HCT116 (cell line): ENCODE measurements at regions not wholly inside any gene's neighbourhood (a gene's known extent, or its start where the extent isn't known, plus 50 kb on each side); places are given as distances from the start of the nearest gene placed in this dataset.

ENCODE experiments used
- ATAC-seq: fragments of 200-7000 bp; cut with Tn5 transposase; 2 replicates; pipeline ENCODE4 v1.9.1; 2020; ENCODE audit warnings: mild to moderate bottlenecking, moderate library complexity
- BruUV-seq: library from RNA; stranded (reverse); fragments of 400-500 nt; replicated peaks from 2 replicates; lab custom pipeline; 2021; lab: Mats Ljungman, UMichigan
- CTCF ChIA-PET: fragments of 300-600 bp; sonication (Branson Sonifier 250); formaldehyde crosslinking; loops from one replicate; lab custom pipeline; 2021; ENCODE audit warnings: antibody characterized with exemption; lab: Charles Lee
- POLR2A ChIA-PET: fragments of 300-600, 350-600 bp; sonication (Branson Sonifier 250); formaldehyde crosslinking; loops from one replicate; lab custom pipeline; 2021; ENCODE audit warnings: antibody characterized with exemption; lab: Charles Lee
- RAD21 ChIA-PET, 2 experiments: fragments of 300-600 bp; sonication (Branson Sonifier 250); formaldehyde crosslinking; loops; one replicate each; lab custom pipeline; 2023; ENCODE audit warnings: low total read pairs in 2 of 2; ENCODE audit not compliant: uncharacterized antibody in 2 of 2, unreplicated experiment in 2 of 2, low non-redundant PET in 1 of 2; lab: Charles Lee
- DNase-seq: peaks from one replicate; pipeline ENCODE4 v3.0.0-alpha.2; 2010; ENCODE audit warnings: low read depth, low spot score
- H2AFZ ChIP-seq: fragments of 200-600 bp; shearing (Covaris generic), sonication (generic); 2 replicates; pipeline ENCODE4 v1.6.1; 2017; ENCODE audit warnings: low read depth, mixed run types, mixed read lengths, antibody characterized with exemption, low read length; ENCODE audit not compliant: poor library complexity, severe bottlenecking
- H3K27ac ChIP-seq: 2 replicates; pipeline ENCODE4 v1.5.1; 2012; ENCODE audit warnings: low read depth, low read length
- H3K27me3 ChIP-seq: fragments of 200-600 bp; sonication (generic); 2 replicates; pipeline ENCODE4 v1.6.1; 2016; ENCODE audit warnings: mixed run types, low read length, mixed read lengths; ENCODE audit not compliant: insufficient read depth
- H3K36me3 ChIP-seq, 2 experiments: fragments of 200-500 bp in 1 of 2; fragments of 200-600 bp in 1 of 2; sonication (Bioruptor generic) in 1 of 2; sonication (generic) in 1 of 2; 2 replicates each; pipeline versions ENCODE4 v1.5.1 to v1.6.1; 2014 to 2016; ENCODE audit warnings: low read length in 2 of 2, inconsistent platforms in 1 of 2, mixed read lengths in 1 of 2, mixed run types in 1 of 2; ENCODE audit not compliant: insufficient read depth in 2 of 2, control insufficient read depth in 1 of 2
- H3K4me1 ChIP-seq, 2 experiments: fragments of 200-600 bp in 1 of 2; sonication (generic) in 1 of 2; 2 replicates each; pipeline versions ENCODE4 v1.5.1 to v1.6.1; 2012 to 2017; ENCODE audit warnings: low read length in 2 of 2, inconsistent platforms in 1 of 2, mild to moderate bottlenecking in 1 of 2, mixed read lengths in 1 of 2, mixed run types in 1 of 2, moderate library complexity in 1 of 2; ENCODE audit not compliant: insufficient read depth in 2 of 2, control insufficient read depth in 1 of 2
- H3K4me2 ChIP-seq: fragments of 200-600 bp; sonication (generic); 2 replicates; pipeline ENCODE4 v1.6.1; 2017; ENCODE audit warnings: mixed run types, low read length, mixed read lengths
- H3K4me3 ChIP-seq, 2 experiments: fragments of 200-600 bp in 1 of 2; sonication (generic) in 1 of 2; replicated peaks in 1 of 2; 2 replicates each; pipeline ENCODE4 v1.5.1; 2011 to 2016; ENCODE audit warnings: low read length in 2 of 2, control low read depth in 1 of 2, low read depth in 1 of 2, mild to moderate bottlenecking in 1 of 2, mixed read lengths in 1 of 2, mixed run types in 1 of 2
- H3K79me2 ChIP-seq: fragments of 200-600 bp; sonication (generic); 2 replicates; pipeline ENCODE4 v1.6.1; 2017; ENCODE audit warnings: mild to moderate bottlenecking, mixed run types, low read length, moderate library complexity, mixed read lengths; ENCODE audit not compliant: insufficient read depth
- H3K9ac ChIP-seq: fragments of 200-600 bp; sonication (generic); 2 replicates; pipeline ENCODE4 v1.6.1; 2016; ENCODE audit warnings: low read length, mixed read lengths
- H3K9me2 ChIP-seq: fragments of 200-600 bp; sonication (generic), shearing (Covaris generic); 2 replicates; pipeline ENCODE4 v1.6.1; 2017; ENCODE audit warnings: mixed run types, mild to moderate bottlenecking, moderate library complexity; ENCODE audit not compliant: insufficient read depth
- H3K9me3 ChIP-seq, 2 experiments: fragments of 200-500 bp in 1 of 2; fragments of 200-600 bp in 1 of 2; sonication (Bioruptor generic) in 1 of 2; sonication (generic) in 1 of 2; 2 replicates each; pipeline ENCODE4 v1.6.1; 2014 to 2017; ENCODE audit warnings: low read length in 2 of 2, mixed read lengths in 2 of 2, inconsistent platforms in 1 of 2, low read depth in 1 of 2, mild to moderate bottlenecking in 1 of 2, mixed run types in 1 of 2, moderate library complexity in 1 of 2; ENCODE audit not compliant: control insufficient read depth in 1 of 2, insufficient read depth in 1 of 2
- H4K20me1 ChIP-seq: fragments of 200-600 bp; sonication (generic), shearing (Covaris generic); 2 replicates; pipeline ENCODE4 v1.6.1; 2017; ENCODE audit warnings: mixed run types, mild to moderate bottlenecking, moderate library complexity; ENCODE audit not compliant: insufficient read depth
- CBX3 ChIP-seq: IDR thresholded peaks from 2 replicates; pipeline ENCODE4 v1.6.1; 2012; ENCODE audit warnings: low read depth
- CEBPB ChIP-seq: IDR thresholded peaks from 2 replicates; pipeline ENCODE4 v1.6.1; 2012; ENCODE audit warnings: low read depth
- ELF1 ChIP-seq: IDR thresholded peaks from 2 replicates; pipeline ENCODE4 v1.6.1; 2012; ENCODE audit warnings: low read depth, borderline replicate concordance
- FOSL1 ChIP-seq: IDR thresholded peaks from 2 replicates; pipeline ENCODE4 v1.6.1; 2012; ENCODE audit warnings: low read depth
- JUND ChIP-seq: IDR thresholded peaks from 2 replicates; pipeline ENCODE4 v1.6.1; 2012
- POLR2AphosphoS5 ChIP-seq: IDR thresholded peaks from 2 replicates; pipeline ENCODE4 v1.6.1; 2011; ENCODE audit warnings: mild to moderate bottlenecking, low read depth, low read length, moderate library complexity
- SRF ChIP-seq: IDR thresholded peaks from 2 replicates; pipeline ENCODE4 v1.6.1; 2012; ENCODE audit warnings: low read depth
- TCF7L2 ChIP-seq: IDR thresholded peaks from 2 replicates; pipeline ENCODE4 v1.7.0; 2011; ENCODE audit warnings: borderline replicate concordance, inconsistent platforms; ENCODE audit not compliant: insufficient read depth, insufficient read length; ENCODE audit errors: extremely low read depth
- ZFX ChIP-seq: fragments of 450-650 bp; IDR thresholded peaks from 2 replicates; pipeline ENCODE4 v1.6.1; 2017
- ZNF274 ChIP-seq: fragments of 200-500 bp; sonication (Bioruptor generic); IDR thresholded peaks from 2 replicates; pipeline ENCODE4 v1.6.1; 2014; ENCODE audit warnings: mild to moderate bottlenecking, low read depth, low read length, inconsistent platforms
- intact Hi-C: fragments of 100-400 bp; cut with micrococcal nuclease; formaldehyde crosslinking; loops from 2 replicates; pipeline ENCODE4 v1.10.0; 2022
- TF ChIP-seq, protein P1 (sequence below): IDR thresholded peaks from 2 replicates; pipeline ENCODE4 v1.6.1; 2012; ENCODE audit warnings: low read depth
- TF ChIP-seq, protein P2 (sequence below): IDR thresholded peaks from 2 replicates; pipeline ENCODE4 v1.6.1; 2011; ENCODE audit warnings: mild to moderate bottlenecking, low read length, moderate library complexity; ENCODE audit not compliant: insufficient replicate concordance; ENCODE audit errors: extremely low read depth
- TF ChIP-seq, protein P3 (sequence below): IDR thresholded peaks from 2 replicates; pipeline ENCODE4 v1.6.1; 2012
- TF ChIP-seq, protein P4 (sequence below), 3 experiments: fragments of 200-600 bp in 1 of 3; sonication (generic) in 1 of 3; IDR thresholded peaks in 2 of 3; conservative IDR thresholded peaks in 1 of 3; 2 replicates each; pipeline ENCODE4 v1.5.1; 2012 to 2017; ENCODE audit warnings: low read depth in 2 of 3, low read length in 2 of 3, antibody characterized with exemption in 1 of 3, borderline replicate concordance in 1 of 3, control low read depth in 1 of 3, mild to moderate bottlenecking in 1 of 3, mixed read lengths in 1 of 3, mixed run types in 1 of 3, moderate library complexity in 1 of 3; ENCODE audit not compliant: insufficient read depth in 1 of 3

DNA sequence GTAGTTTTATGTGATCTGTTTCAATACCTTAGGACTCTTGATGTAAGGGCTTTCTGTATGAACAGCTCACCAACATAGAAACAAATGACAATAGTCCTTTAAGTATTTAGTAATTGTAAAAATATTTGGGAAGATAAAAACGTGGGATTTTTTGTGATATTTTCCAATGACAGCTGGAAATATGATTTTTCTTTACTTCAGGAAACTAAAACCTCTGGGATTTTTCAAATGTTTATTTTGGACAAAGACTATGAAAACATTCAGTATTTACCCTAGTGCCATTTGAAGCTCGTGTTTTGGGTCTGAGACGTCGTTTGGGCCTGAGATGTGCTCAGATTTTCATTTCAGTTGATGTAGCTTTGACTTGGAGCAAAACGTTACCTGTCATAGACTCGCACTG, 240.0 kb downstream of the BMP4 start:
- no peak overlapping the region; the same call in 1 of the 2 replicates for H3K27ac ChIP-seq
- DNase-seq, result no peak
- H3K27me3 ChIP-seq, result no peaks in the 10 kb centered on the region
- H3K4me3 ChIP-seq, result no peak overlapping the region
- no peaks in the 10 kb centered on the region for H3K79me2 ChIP-seq
- no peak overlapping the region for H3K9ac ChIP-seq
- ATAC-seq, result no peak
- no peaks in the 10 kb centered on the region for H3K36me3 ChIP-seq
- intact Hi-C loops, result no loop called here
- H2AFZ ChIP-seq, result no peak overlapping the region
- RAD21 ChIA-PET, result no interaction called here
- H3K4me2 ChIP-seq, result no peak overlapping the region
- TF ChIP-seq JUND (no peak), SRF (no peak), CBX3 (no peak), ELF1 (no peak), ZFX (no peak), CEBPB (no peak), ZNF274 (no peak), TCF7L2 (no peak), FOSL1 (no peak), POLR2AphosphoS5 (no peak)
- TF ChIP-seq, protein P1, sequence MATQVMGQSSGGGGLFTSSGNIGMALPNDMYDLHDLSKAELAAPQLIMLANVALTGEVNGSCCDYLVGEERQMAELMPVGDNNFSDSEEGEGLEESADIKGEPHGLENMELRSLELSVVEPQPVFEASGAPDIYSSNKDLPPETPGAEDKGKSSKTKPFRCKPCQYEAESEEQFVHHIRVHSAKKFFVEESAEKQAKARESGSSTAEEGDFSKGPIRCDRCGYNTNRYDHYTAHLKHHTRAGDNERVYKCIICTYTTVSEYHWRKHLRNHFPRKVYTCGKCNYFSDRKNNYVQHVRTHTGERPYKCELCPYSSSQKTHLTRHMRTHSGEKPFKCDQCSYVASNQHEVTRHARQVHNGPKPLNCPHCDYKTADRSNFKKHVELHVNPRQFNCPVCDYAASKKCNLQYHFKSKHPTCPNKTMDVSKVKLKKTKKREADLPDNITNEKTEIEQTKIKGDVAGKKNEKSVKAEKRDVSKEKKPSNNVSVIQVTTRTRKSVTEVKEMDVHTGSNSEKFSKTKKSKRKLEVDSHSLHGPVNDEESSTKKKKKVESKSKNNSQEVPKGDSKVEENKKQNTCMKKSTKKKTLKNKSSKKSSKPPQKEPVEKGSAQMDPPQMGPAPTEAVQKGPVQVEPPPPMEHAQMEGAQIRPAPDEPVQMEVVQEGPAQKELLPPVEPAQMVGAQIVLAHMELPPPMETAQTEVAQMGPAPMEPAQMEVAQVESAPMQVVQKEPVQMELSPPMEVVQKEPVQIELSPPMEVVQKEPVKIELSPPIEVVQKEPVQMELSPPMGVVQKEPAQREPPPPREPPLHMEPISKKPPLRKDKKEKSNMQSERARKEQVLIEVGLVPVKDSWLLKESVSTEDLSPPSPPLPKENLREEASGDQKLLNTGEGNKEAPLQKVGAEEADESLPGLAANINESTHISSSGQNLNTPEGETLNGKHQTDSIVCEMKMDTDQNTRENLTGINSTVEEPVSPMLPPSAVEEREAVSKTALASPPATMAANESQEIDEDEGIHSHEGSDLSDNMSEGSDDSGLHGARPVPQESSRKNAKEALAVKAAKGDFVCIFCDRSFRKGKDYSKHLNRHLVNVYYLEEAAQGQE, result no peak
- TF ChIP-seq, protein P2, sequence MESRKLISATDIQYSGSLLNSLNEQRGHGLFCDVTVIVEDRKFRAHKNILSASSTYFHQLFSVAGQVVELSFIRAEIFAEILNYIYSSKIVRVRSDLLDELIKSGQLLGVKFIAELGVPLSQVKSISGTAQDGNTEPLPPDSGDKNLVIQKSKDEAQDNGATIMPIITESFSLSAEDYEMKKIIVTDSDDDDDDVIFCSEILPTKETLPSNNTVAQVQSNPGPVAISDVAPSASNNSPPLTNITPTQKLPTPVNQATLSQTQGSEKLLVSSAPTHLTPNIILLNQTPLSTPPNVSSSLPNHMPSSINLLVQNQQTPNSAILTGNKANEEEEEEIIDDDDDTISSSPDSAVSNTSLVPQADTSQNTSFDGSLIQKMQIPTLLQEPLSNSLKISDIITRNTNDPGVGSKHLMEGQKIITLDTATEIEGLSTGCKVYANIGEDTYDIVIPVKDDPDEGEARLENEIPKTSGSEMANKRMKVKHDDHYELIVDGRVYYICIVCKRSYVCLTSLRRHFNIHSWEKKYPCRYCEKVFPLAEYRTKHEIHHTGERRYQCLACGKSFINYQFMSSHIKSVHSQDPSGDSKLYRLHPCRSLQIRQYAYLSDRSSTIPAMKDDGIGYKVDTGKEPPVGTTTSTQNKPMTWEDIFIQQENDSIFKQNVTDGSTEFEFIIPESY, result no peak
- TF ChIP-seq, protein P3, sequence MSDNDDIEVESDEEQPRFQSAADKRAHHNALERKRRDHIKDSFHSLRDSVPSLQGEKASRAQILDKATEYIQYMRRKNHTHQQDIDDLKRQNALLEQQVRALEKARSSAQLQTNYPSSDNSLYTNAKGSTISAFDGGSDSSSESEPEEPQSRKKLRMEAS, result no peak
- TF ChIP-seq, protein P4, sequence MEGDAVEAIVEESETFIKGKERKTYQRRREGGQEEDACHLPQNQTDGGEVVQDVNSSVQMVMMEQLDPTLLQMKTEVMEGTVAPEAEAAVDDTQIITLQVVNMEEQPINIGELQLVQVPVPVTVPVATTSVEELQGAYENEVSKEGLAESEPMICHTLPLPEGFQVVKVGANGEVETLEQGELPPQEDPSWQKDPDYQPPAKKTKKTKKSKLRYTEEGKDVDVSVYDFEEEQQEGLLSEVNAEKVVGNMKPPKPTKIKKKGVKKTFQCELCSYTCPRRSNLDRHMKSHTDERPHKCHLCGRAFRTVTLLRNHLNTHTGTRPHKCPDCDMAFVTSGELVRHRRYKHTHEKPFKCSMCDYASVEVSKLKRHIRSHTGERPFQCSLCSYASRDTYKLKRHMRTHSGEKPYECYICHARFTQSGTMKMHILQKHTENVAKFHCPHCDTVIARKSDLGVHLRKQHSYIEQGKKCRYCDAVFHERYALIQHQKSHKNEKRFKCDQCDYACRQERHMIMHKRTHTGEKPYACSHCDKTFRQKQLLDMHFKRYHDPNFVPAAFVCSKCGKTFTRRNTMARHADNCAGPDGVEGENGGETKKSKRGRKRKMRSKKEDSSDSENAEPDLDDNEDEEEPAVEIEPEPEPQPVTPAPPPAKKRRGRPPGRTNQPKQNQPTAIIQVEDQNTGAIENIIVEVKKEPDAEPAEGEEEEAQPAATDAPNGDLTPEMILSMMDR (IDR thresholded peaks at IDR 0.05 in 2 of 3, conservative IDR thresholded peaks at IDR 0.05 in 1 of 3; ENCODE audit: borderline replicate concordance in 1 of 3, insufficient read depth in 1 of 3, low read depth in 2 of 3, low read length in 2 of 3), result no peak
- TF ChIP-seq, all 23 proteins: peak for 0
- no TSS peak for BruUV-seq
- CTCF ChIA-PET, result no interaction called here
- Histone ChIP-seq H3K4me1 (peaks cover 19% of the 10 kb centered on the region in 2 experiments), H3K9me2 (no peaks in the 10 kb centered on the region), H4K20me1 (no peaks in the 10 kb centered on the region), H3K9me3 (no peaks in the 10 kb centered on the region)
- POLR2A ChIA-PET, result no interaction called here
